ACHN (cell line): ENCODE measurements at regions not wholly inside any gene's neighbourhood (a gene's known extent, or its start where the extent isn't known, plus 50 kb on each side); places are given as distances from the start of the nearest gene placed in this dataset.
"Not testable (repeated sequence)": the region's sequence is repeated elsewhere in the genome, so short reads cannot be mapped to it uniquely, and the experiment has no call there.

Experiments used
- DNase-seq: peaks from one replicate; pipeline ENCODE4 v3.0.0-alpha.2; 2015
- in situ Hi-C: cut with HindIII; loops from 2 replicates; pipeline ENCODE4 v1.10.0; 2017; ENCODE audit warnings: low sequenced_read_pairs, low pct_ligation_motif_present, low pct_unique_long_range_greater_than_20kb

- in situ Hi-C loops = no loop called here
- DNase-seq = no peak
Observed at GRCh38 chr5:62066761-62067277, 239.2 kb upstream of the KIF2A start.

GRCh38 chr5:62068554-62068953 lies 237.5 kb upstream of the KIF2A start:
- in situ Hi-C loops = no loop called here
- DNase-seq = no peak

GRCh38 chr5:62077387-62077786 lies 228.6 kb upstream of the KIF2A start:
- DNase-seq = no peak
- in situ Hi-C loops = no loop called here

- in situ Hi-C loops = no loop called here
- DNase-seq = no peak
Observed at GRCh38 chr5:62077823-62078550, 228.0 kb upstream of the KIF2A start.

- in situ Hi-C loops = no loop called here
- DNase-seq = peak; percentile 12
Observed at GRCh38 chr5:62082370-62082801, 223.6 kb upstream of the KIF2A start.

GRCh38 chr5:62083247-62083646 lies 222.8 kb upstream of the KIF2A start:
- in situ Hi-C loops = no loop called here
- DNase-seq = no peak

- in situ Hi-C loops = no loop called here
- DNase-seq = no peak
Observed at GRCh38 chr5:62083661-62084060, 222.3 kb upstream of the KIF2A start.

- no peak for DNase-seq
- in situ Hi-C loops = no loop called here
Observed at GRCh38 chr5:62084391-62084790, 221.6 kb upstream of the KIF2A start.

GRCh38 chr5:62090953-62091352 lies 215.1 kb upstream of the KIF2A start:
- DNase-seq = no peak
- in situ Hi-C loops = no loop called here

GRCh38 chr5:62093411-62093810 lies 212.6 kb upstream of the KIF2A start:
- in situ Hi-C loops = no loop called here
- DNase-seq = no peak

- in situ Hi-C loops = no loop called here
- DNase-seq = peak; percentile 52
Observed at GRCh38 chr5:62093976-62094375, 212.0 kb upstream of the KIF2A start.

- in situ Hi-C loops = no loop called here
- DNase-seq = no peak
Observed at GRCh38 chr5:62097361-62097760, 208.6 kb upstream of the KIF2A start.

- in situ Hi-C loops = no loop called here
- DNase-seq = no peak
Observed at GRCh38 chr5:62100201-62100600, 205.8 kb upstream of the KIF2A start.

- in situ Hi-C loops, DNase-seq: not testable (repeated sequence)
Observed at GRCh38 chr5:62103863-62104262, 202.1 kb upstream of the KIF2A start.

- DNase-seq = no peak
- in situ Hi-C loops = no loop called here
Observed at GRCh38 chr5:62111428-62111827, 194.6 kb upstream of the KIF2A start.

GRCh38 chr5:62112689-62113228 lies 193.2 kb upstream of the KIF2A start:
- no peak for DNase-seq
- in situ Hi-C loops = no loop called here

GRCh38 chr5:62115014-62115413 lies 191.0 kb upstream of the KIF2A start:
- DNase-seq = no peak
- in situ Hi-C loops = no loop called here

GRCh38 chr5:62124266-62124665 lies 181.7 kb upstream of the KIF2A start:
- DNase-seq = no peak
- in situ Hi-C loops = no loop called here

GRCh38 chr5:62126090-62126489 lies 179.9 kb upstream of the KIF2A start:
- DNase-seq = no peak
- in situ Hi-C loops = no loop called here

- in situ Hi-C loops = no loop called here
- no peak for DNase-seq
Observed at GRCh38 chr5:62127098-62127736, 178.8 kb upstream of the KIF2A start.
